SK-N-SH (cell line): ENCODE measurements at regions not wholly inside any gene's neighbourhood (a gene's known extent, or its start where the extent isn't known, plus 50 kb on each side); places are given as distances from the start of the nearest gene placed in this dataset.

Source experiments
- CTCF ChIA-PET: fragments of 300-600, 350-600 bp; formaldehyde crosslinking; extraction: SDS; loops from one replicate; lab custom pipeline; 2021; lab: Yijun Ruan, JAX
- POLR2A ChIA-PET: fragments of 350-600 bp; sonication (Branson Sonifier 250); formaldehyde crosslinking; extraction: SDS; loops from one replicate; lab custom pipeline; 2020; ENCODE audit warnings: antibody characterized with exemption, inconsistent platforms; lab: Yijun Ruan, JAX
- DNase-seq: peaks from one replicate; pipeline ENCODE4 v3.0.0; 2012
- H2AFZ ChIP-seq: fragments of 200-600 bp; sonication (generic); 2 replicates; pipeline ENCODE4 v1.8.1; 2016; ENCODE audit warnings: antibody characterized with exemption, mild to moderate bottlenecking, low read depth
- H3F3A ChIP-seq: fragments of 200-600 bp; sonication (generic); replicated peaks from 2 replicates; pipeline ENCODE3; 2016; ENCODE audit warnings: antibody characterized with exemption, mild to moderate bottlenecking; ENCODE audit not compliant: insufficient read depth
- H3K27ac ChIP-seq, 2 experiments: fragments of 200-500 bp in 1 of 2; fragments of 200-600 bp in 1 of 2; sonication (Bioruptor generic) in 1 of 2; sonication (generic), shearing (Covaris generic) in 1 of 2; 2 replicates each; pipeline versions ENCODE4 v1.5.1 to v1.6.1; 2014 to 2016; ENCODE audit warnings: low read depth in 2 of 2, inconsistent platforms in 1 of 2, low read length in 1 of 2, mild to moderate bottlenecking in 1 of 2, mixed read lengths in 1 of 2
- H3K27me3 ChIP-seq: fragments of 200-600 bp; sonication (generic), shearing (Covaris generic); 2 replicates; pipeline ENCODE4 v1.6.1; 2016; ENCODE audit warnings: mixed run types; ENCODE audit not compliant: insufficient read depth
- H3K36me3 ChIP-seq, 2 experiments: fragments of 200-500 bp in 1 of 2; fragments of 200-600 bp in 1 of 2; sonication (Bioruptor generic) in 1 of 2; sonication (generic) in 1 of 2; replicated peaks in 1 of 2; 2 replicates each; pipeline versions ENCODE3 to v1.5.1; 2014 to 2016; ENCODE audit warnings: low read length in 1 of 2, mild to moderate bottlenecking in 1 of 2; ENCODE audit not compliant: insufficient read depth in 2 of 2, control insufficient read depth in 1 of 2
- H3K4me1 ChIP-seq, 2 experiments: fragments of 200-500 bp in 1 of 2; fragments of 200-600 bp in 1 of 2; sonication (Bioruptor generic) in 1 of 2; sonication (generic), shearing (Covaris generic) in 1 of 2; 2 replicates each; pipeline versions ENCODE4 v1.5.1 to v1.6.1; 2014 to 2016; ENCODE audit warnings: low read depth in 1 of 2, low read length in 1 of 2, mixed run types in 1 of 2; ENCODE audit not compliant: insufficient read depth in 2 of 2, control insufficient read depth in 1 of 2
- H3K4me2 ChIP-seq: fragments of 200-600 bp; sonication (generic), shearing (Covaris generic); 2 replicates; pipeline ENCODE4 v1.6.1; 2017; ENCODE audit warnings: mixed run types
- H3K4me3 ChIP-seq, 2 experiments: fragments of 200-500 bp in 1 of 2; fragments of 200-600 bp in 1 of 2; sonication (Bioruptor generic) in 1 of 2; sonication (generic), shearing (Covaris generic) in 1 of 2; 2 replicates each; pipeline versions ENCODE4 v1.5.1 to v1.8.1; 2014 to 2016; ENCODE audit warnings: low read depth in 2 of 2, inconsistent platforms in 1 of 2, low read length in 1 of 2, mild to moderate bottlenecking in 1 of 2, mixed read lengths in 1 of 2, moderate library complexity in 1 of 2
- H3K79me2 ChIP-seq: fragments of 200-600 bp; sonication (generic); 2 replicates; pipeline ENCODE4 v1.8.1; 2017; ENCODE audit warnings: mild to moderate bottlenecking; ENCODE audit not compliant: insufficient read depth
- H3K9ac ChIP-seq: fragments of 200-600 bp; sonication (generic); 2 replicates; pipeline ENCODE4 v1.6.1; 2017; ENCODE audit warnings: mixed run types
- H3K9me2 ChIP-seq: fragments of 200-600 bp; sonication (generic); 2 replicates; pipeline ENCODE4 v1.6.1; 2017; ENCODE audit warnings: mixed run types
- H3K9me3 ChIP-seq: fragments of 200-600 bp; sonication (generic); 2 replicates; pipeline ENCODE4 v1.6.1; 2017; ENCODE audit warnings: mixed run types, mild to moderate bottlenecking, moderate library complexity
- H4K20me1 ChIP-seq: fragments of 200-600 bp; sonication (generic); 2 replicates; pipeline ENCODE4 v1.6.1; 2017; ENCODE audit warnings: mild to moderate bottlenecking, mixed run types; ENCODE audit not compliant: insufficient read depth
- CTCF ChIP-seq: fragments of 200-600 bp; sonication (generic); IDR thresholded peaks from 2 replicates; pipeline ENCODE4 v1.6.1; 2017; ENCODE audit warnings: antibody characterized with exemption, mild to moderate bottlenecking, moderate library complexity
- EP300 ChIP-seq, 2 experiments: IDR thresholded peaks; 2 replicates each; pipeline versions ENCODE4 v1.4.0 to v1.6.1; 2012; ENCODE audit warnings: borderline replicate concordance in 1 of 2, low read depth in 1 of 2, low read length in 1 of 2
- FOSL2 ChIP-seq: IDR thresholded peaks from 2 replicates; pipeline ENCODE4 v1.4.0; 2012; ENCODE audit warnings: low read depth, mild to moderate bottlenecking, moderate library complexity, borderline replicate concordance
- FOXJ3 ChIP-seq: sonication (generic); formaldehyde crosslinking; IDR thresholded peaks from 2 replicates; pipeline ENCODE4 v1.5.1; 2020; ENCODE audit warnings: mild to moderate bottlenecking, missing genetic modification reagents
- FOXM1 ChIP-seq: IDR thresholded peaks from 2 replicates; pipeline ENCODE4 v1.4.0; 2012; ENCODE audit warnings: low read depth, mild to moderate bottlenecking
- GABPA ChIP-seq: IDR thresholded peaks from 2 replicates; pipeline ENCODE4 v1.4.0; 2012; ENCODE audit warnings: low read depth, mild to moderate bottlenecking
- GATA2 ChIP-seq: sonication (generic); formaldehyde crosslinking; IDR thresholded peaks from 2 replicates; pipeline ENCODE4 v1.5.0; 2020; ENCODE audit warnings: mild to moderate bottlenecking, missing genetic modification reagents
- MEF2A ChIP-seq: IDR thresholded peaks from 2 replicates; pipeline ENCODE4 v1.4.0; 2012; ENCODE audit warnings: low read depth, borderline replicate concordance
- MXI1 ChIP-seq: IDR thresholded peaks from 2 replicates; pipeline ENCODE4 v1.6.1; 2012; ENCODE audit warnings: mild to moderate bottlenecking, low read depth, low read length, improper control_type of control experiment
- PBX3 ChIP-seq: IDR thresholded peaks from 2 replicates; pipeline ENCODE4; 2012
- RAD21 ChIP-seq: IDR thresholded peaks from 2 replicates; pipeline ENCODE4 v1.6.1; 2012; ENCODE audit warnings: mild to moderate bottlenecking, low read length
- RCOR1 ChIP-seq: fragments of 150-350 bp; IDR thresholded peaks from 2 replicates; pipeline ENCODE4 v1.6.1; 2017; ENCODE audit warnings: antibody characterized with exemption, low read length
- RFX5 ChIP-seq: IDR thresholded peaks from 2 replicates; pipeline ENCODE4 v1.6.1; 2012; ENCODE audit warnings: mild to moderate bottlenecking, improper control_type of control experiment, low read length
- RXRA ChIP-seq: IDR thresholded peaks from 2 replicates; pipeline ENCODE4 v1.4.0; 2012; ENCODE audit warnings: low read depth, mild to moderate bottlenecking, borderline replicate concordance
- TAF1 ChIP-seq: IDR thresholded peaks from 2 replicates; pipeline ENCODE4 v1.6.1; 2012; ENCODE audit warnings: low read depth, mild to moderate bottlenecking, low read length, moderate library complexity, borderline replicate concordance
- TCF12 ChIP-seq: IDR thresholded peaks from 2 replicates; pipeline ENCODE4 v1.4.0; 2012
- TEAD4 ChIP-seq: IDR thresholded peaks from 2 replicates; pipeline ENCODE4 v1.4.0; 2012; ENCODE audit warnings: mild to moderate bottlenecking, borderline replicate concordance; ENCODE audit not compliant: insufficient read depth
- WGBS: methylation state at CpG from one replicate; pipeline ENCODE4 v1.1.6; 2017; ENCODE audit warnings: low lambda C conversion rate; 5-methylcytosine and 5-hydroxymethylcytosine counted together
- TF ChIP-seq, protein P1 (sequence below): IDR thresholded peaks from 2 replicates; pipeline ENCODE4 v1.4.0; 2012; ENCODE audit warnings: low read depth, borderline replicate concordance
- TF ChIP-seq, protein P2 (sequence below): IDR thresholded peaks from 2 replicates; pipeline ENCODE4 v1.4.0; 2012; ENCODE audit warnings: low read depth, borderline replicate concordance
- TF ChIP-seq, protein P3 (sequence below): fragments of 150-350 bp; IDR thresholded peaks from 2 replicates; pipeline ENCODE4 v1.6.1; 2017; ENCODE audit warnings: antibody characterized with exemption, low read length, low read depth, borderline replicate concordance

GRCh38 chr12:19671695-19672094 lies 232.4 kb downstream of the AEBP2 start (continued):
- TF ChIP-seq, protein P1, sequence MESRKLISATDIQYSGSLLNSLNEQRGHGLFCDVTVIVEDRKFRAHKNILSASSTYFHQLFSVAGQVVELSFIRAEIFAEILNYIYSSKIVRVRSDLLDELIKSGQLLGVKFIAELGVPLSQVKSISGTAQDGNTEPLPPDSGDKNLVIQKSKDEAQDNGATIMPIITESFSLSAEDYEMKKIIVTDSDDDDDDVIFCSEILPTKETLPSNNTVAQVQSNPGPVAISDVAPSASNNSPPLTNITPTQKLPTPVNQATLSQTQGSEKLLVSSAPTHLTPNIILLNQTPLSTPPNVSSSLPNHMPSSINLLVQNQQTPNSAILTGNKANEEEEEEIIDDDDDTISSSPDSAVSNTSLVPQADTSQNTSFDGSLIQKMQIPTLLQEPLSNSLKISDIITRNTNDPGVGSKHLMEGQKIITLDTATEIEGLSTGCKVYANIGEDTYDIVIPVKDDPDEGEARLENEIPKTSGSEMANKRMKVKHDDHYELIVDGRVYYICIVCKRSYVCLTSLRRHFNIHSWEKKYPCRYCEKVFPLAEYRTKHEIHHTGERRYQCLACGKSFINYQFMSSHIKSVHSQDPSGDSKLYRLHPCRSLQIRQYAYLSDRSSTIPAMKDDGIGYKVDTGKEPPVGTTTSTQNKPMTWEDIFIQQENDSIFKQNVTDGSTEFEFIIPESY = no peak
- no peak for TF ChIP-seq FOSL2
- TF ChIP-seq TAF1 = no peak
- TF ChIP-seq, protein P2, sequence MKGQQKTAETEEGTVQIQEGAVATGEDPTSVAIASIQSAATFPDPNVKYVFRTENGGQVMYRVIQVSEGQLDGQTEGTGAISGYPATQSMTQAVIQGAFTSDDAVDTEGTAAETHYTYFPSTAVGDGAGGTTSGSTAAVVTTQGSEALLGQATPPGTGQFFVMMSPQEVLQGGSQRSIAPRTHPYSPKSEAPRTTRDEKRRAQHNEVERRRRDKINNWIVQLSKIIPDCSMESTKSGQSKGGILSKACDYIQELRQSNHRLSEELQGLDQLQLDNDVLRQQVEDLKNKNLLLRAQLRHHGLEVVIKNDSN = no peak
- TF ChIP-seq TEAD4 = peak; percentile 56; the same call in 1 of the 2 replicates
- peak; percentile 89 for TF ChIP-seq RCOR1
- peak; percentile 96 for TF ChIP-seq TCF12
- TF ChIP-seq GATA2 (CRISPR knock-in tag) = peak; percentile 89
- no peak for TF ChIP-seq FOXJ3 (CRISPR knock-in tag)
- TF ChIP-seq MEF2A = no peak
- peak; percentile 70 for TF ChIP-seq PBX3
- TF ChIP-seq RFX5 = no peak

DNA sequence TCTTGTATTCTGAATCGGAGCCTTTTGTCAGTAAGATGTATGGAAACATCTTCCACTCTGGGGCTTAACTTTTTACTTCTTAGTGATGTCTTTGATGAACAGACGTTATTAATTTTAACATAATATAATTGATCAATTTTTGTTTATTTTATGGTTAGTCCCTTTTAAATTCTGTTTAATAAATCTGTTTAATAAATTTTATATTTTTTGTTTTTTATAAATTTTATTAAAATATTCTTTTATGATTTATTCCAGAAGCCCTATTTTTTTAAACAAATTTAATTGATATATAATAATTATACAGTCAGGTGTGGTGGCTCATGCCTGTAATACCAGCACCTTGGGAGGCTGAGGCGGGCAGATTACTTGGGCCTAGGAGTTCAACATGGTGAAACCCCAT lies 235.1 kb downstream of the AEBP2 start:
- POLR2A ChIA-PET = no interaction called here
- CTCF ChIA-PET = interaction anchor here (1.6 kb wide), 1 partner anchor 65 kb away, joined by 4 read pairs; no protein-coding TSS in a partner anchor

GRCh38 chr12:19675361-19675760 lies 236.1 kb downstream of the AEBP2 start:
- no peak overlapping the region for H3K9ac ChIP-seq
- H3K4me2 ChIP-seq = no peak overlapping the region
- no peaks in the 10 kb centered on the region for H3K27me3 ChIP-seq
- H2AFZ ChIP-seq = no peak overlapping the region
- H3K9me2 ChIP-seq = no peaks in the 10 kb centered on the region
- CTCF ChIA-PET = interaction anchor here (0.9 to 1.6 kb wide), 3 partner anchors 10 to 64 kb away, joined by 3 to 4 read pairs (median 4); no protein-coding TSS in a partner anchor
- POLR2A ChIA-PET = no interaction called here
- DNase-seq = no peak
- no peaks in the 10 kb centered on the region for H3K36me3 ChIP-seq
- H3K79me2 ChIP-seq = no peaks in the 10 kb centered on the region
- H3K4me1 ChIP-seq = peaks cover 0 to 14% of the 10 kb centered on the region in 2 experiments; a peak in 2 of 4 replicates
- H3K9me3 ChIP-seq = no peaks in the 10 kb centered on the region
- 88% methylated on average over 2 of the region's 2 CpGs for WGBS
- no peaks in the 10 kb centered on the region for H3F3A ChIP-seq
- no peak overlapping the region for H3K27ac ChIP-seq
- H4K20me1 ChIP-seq = no peaks in the 10 kb centered on the region
- H3K4me3 ChIP-seq = no peak overlapping the region
- TF ChIP-seq, protein P3, sequence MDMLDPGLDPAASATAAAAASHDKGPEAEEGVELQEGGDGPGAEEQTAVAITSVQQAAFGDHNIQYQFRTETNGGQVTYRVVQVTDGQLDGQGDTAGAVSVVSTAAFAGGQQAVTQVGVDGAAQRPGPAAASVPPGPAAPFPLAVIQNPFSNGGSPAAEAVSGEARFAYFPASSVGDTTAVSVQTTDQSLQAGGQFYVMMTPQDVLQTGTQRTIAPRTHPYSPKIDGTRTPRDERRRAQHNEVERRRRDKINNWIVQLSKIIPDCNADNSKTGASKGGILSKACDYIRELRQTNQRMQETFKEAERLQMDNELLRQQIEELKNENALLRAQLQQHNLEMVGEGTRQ = no peak
- TF ChIP-seq MXI1 = no peak
- no peak for TF ChIP-seq RXRA
- no peak for TF ChIP-seq CTCF
- no peak for TF ChIP-seq GABPA
- TF ChIP-seq RAD21 = no peak
- no peak for TF ChIP-seq EP300 (IDR thresholded peaks at IDR 0.05; ENCODE audit: borderline replicate concordance in 1 of 2, low read depth in 1 of 2, low read length in 1 of 2)
- no peak for TF ChIP-seq FOXM1

More for the DNA sequence above, 235.1 kb downstream of the AEBP2 start:
- WGBS = 64% methylated on average over 3 of the region's 3 CpGs
- Histone ChIP-seq H3K9me3 (no peaks in the 10 kb centered on the region), H3K9ac (no peak overlapping the region), H4K20me1 (no peaks in the 10 kb centered on the region), H3F3A (no peaks in the 10 kb centered on the region), H3K9me2 (no peaks in the 10 kb centered on the region), H3K4me3 (no peak overlapping the region), H3K27me3 (no peaks in the 10 kb centered on the region), H3K79me2 (no peaks in the 10 kb centered on the region), H3K4me2 (no peak overlapping the region), H3K36me3 (no peaks in the 10 kb centered on the region), H3K4me1 (peaks cover 0 to 14% of the 10 kb centered on the region in 2 experiments; a peak in 2 of 4 replicates), H2AFZ (no peak overlapping the region), H3K27ac (no peak overlapping the region)
- DNase-seq = no peak
- TF ChIP-seq FOXJ3 (CRISPR knock-in tag) (no peak), RAD21 (no peak)
